Myocyte (in vitro differentiated cells): ENCODE measurements at regions not wholly inside any gene's neighbourhood (a gene's known extent, or its start where the extent isn't known, plus 50 kb on each side); places are given as distances from the start of the nearest gene placed in this dataset.
"Not testable (repeated sequence)": the region's sequence is repeated elsewhere in the genome, so short reads cannot be mapped to it uniquely, and the experiment has no call there.

Experiments
- DNase-seq: peaks from one replicate; pipeline ENCODE4 v3.0.0-alpha.2; 2012; ENCODE audit warnings: low read depth

DNA sequence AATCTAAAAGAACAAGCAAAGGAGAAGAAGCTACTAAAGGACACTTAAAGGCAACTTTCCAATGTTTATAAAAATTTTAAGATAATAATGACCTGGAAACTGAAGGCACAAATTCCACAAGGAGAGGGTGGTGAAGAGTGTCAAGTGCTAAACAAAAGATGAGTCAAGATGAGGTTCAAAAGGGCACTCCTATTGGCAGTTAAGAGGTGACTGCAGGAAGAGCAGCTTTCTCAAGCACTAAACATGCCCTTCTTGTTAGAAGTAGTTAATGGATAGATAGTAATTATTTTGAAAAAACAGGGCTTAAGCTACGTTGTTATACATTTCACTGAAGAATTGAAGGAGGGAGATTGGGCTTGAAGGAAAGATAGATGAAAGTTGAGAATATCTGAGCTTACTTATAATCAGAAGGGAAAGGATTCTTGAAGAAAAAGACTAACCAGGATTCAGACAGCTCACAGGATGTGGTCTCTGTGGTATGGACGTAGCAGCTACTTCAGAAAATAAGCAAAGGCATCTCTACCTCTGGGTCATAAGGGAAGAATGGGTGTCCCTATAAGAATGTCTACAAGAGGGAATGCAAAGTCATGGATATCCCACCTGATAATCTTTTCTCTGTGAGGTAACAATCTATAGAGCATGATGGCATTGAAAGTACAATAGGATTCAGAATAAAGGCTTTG is 454.7 kb upstream of the SLC39A10 start:
- peak; percentile 14 for DNase-seq

DNA sequence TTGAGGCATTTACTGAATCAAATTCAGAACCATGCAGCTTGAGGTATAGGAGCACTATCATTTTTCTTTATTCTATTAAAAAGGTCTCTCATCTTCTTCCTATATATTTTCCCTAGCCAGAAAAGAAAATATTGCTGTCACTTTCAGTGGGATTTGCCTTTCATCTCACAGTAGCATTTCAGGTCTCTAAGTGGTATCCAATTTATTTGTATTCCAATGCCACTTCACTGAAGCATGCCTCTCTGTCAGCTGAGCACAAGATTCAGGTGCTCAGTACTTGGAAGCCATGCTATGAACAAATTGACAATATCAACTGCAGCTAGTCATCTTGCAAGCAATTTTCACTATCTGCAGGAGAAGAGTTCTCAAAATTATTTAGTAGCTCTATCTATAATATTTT is 457.2 kb upstream of the SLC39A10 start:
- DNase-seq: no peak

GRCh38 chr2:195181059-195181705 is 475.8 kb upstream of the SLC39A10 start:
- DNase-seq: no peak

GRCh38 chr2:195168369-195168768 is 488.7 kb upstream of the SLC39A10 start:
- DNase-seq: no peak

- DNase-seq: peak; percentile 25
Observed at GRCh38 chr2:195164930-195165329, 492.1 kb upstream of the SLC39A10 start.

GRCh38 chr2:195162918-195163317 is 494.1 kb upstream of the SLC39A10 start:
- no peak for DNase-seq

DNA sequence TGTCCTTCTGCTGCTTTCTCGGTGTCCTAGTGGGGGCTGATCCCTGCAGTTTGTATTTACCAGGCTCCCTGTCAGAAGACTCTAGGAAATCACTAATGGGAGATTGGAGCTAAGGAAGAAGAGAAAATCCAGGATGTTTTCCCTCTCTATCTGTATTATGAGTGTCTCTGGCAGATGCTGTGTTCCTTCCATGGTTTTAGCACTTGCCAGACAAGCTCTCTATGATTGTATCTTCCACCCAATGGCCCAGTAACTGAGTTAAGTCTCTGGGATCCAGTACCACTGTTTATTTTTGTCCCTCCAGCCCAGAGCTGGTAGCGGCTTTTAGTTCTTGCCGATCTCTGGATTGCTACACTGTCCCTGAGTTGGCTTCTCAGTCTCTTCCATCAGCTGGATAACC is 494.8 kb upstream of the SLC39A10 start:
- no peak for DNase-seq

GRCh38 chr2:195160963-195161362 is 496.1 kb upstream of the SLC39A10 start:
- DNase-seq: no peak

DNA sequence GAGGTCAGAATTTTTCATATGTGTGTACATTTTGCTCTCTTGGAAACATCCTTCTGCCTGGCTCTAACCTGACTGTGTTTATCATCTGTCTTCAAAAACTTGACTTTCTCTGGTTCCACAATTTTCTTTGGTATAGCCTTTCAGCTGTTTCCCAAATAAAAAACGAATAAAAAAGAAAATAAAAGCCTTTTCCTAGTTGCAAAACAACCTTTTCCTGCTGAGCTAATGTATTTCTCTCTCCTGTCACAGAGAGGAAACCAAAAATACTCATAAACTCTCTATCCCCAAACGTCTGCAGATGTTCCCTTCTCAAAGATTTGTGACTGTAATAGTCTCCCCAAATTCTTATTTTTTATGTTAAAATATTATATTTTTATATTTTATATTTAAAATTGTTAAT is 505.3 kb upstream of the SLC39A10 start:
- peak; percentile 8 for DNase-seq

DNA sequence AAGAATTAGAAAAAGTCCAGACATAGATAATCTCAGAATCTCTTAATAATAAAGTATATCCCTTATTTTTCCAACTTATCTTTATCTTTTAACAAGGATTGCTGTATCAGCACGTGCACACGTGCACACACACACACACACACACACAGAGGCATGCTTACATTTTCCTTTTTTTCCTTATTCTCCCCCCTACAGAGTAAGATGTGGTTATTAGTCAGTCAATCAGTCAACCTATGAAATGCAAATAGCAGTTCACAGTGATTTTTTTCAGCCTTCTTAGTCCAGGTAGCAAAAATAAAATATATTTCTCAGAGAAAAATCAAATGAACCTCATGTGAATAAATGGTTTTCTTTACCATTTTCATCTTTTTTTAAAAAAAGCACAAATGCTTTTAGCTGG is 506.2 kb upstream of the SLC39A10 start:
- DNase-seq: no peak

- no peak for DNase-seq
Observed at GRCh38 chr2:195148004-195148403, 509.0 kb upstream of the SLC39A10 start.

DNA sequence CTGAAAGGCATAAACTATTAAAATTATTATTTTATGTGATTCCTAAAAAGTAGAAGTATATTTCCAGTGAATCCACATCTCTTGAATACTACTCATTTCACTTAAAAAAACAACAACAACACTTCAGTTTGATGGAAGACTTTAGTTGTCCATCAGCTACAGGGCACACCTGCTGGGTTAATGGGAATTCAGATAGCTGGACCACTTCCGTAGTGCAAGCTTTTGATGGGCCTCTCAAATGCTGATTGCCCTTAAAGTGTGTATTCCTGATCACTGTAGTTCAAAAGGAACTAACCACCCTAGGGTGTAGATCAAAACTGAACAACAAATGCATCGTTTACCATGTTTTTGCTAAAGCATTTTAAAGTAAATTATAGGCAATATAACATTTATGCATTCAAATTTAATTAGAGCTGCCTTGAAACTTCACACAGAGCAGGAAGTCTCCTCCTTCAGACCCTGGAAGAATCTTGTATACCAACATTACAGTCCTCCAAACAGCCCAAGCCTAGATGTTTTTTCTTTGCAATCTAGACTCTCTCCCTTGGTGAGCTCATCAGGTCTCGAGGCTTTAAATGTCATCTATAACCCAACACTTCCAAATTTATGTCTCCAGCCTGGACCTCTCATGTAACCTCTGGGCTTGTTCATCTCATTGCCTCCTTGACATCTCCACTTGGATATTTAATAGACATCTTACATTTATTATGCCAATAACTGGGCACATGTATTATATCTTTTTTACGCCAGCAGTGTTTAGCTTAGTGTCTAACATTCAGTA is 510.1 kb upstream of the SLC39A10 start:
- no peak for DNase-seq

DNA sequence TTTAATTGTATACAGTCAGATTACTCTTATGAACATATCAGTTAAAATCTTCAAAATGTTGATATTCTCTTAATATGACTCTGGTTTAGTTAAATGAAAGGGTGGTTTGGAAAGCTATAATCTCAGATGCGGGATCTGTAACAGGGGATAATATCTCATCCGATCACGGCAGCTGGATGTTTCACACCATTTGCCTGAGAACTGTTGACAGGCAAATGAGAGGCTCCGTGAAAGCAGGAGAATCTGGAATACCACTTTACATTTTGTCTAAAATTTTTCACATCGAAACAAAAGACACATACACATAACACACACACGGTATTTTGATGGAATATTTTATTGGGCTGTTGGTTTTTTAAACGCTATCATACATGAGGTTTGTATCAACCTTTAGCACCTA is 518.6 kb upstream of the SLC39A10 start:
- no peak for DNase-seq

GRCh38 chr2:195125889-195126288 is 531.1 kb upstream of the SLC39A10 start:
- not testable (repeated sequence) for DNase-seq

- no peak for DNase-seq
Observed at GRCh38 chr2:195124391-195125079, 532.5 kb upstream of the SLC39A10 start.

DNA sequence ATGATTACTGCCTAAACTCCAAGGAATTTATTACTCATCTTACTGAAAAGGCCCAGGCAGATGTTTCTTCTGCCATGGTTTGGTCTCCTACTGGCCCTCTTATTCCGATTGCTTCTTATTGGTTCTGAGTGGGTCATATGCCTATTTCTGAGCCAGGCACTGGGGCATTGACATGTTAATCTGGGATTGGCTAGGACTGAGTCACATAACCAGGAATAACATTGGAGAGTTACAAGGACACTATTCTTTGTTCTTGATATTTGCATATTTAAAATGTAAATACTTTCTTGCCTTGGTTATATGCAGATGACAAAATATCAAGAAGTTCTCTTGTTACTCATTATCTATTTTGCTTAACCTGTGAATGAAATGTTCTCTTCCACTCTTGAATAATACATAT is 534.4 kb upstream of the SLC39A10 start:
- DNase-seq: no peak

- DNase-seq: no peak
Observed at GRCh38 chr2:195121341-195121740, 535.7 kb upstream of the SLC39A10 start.

DNA sequence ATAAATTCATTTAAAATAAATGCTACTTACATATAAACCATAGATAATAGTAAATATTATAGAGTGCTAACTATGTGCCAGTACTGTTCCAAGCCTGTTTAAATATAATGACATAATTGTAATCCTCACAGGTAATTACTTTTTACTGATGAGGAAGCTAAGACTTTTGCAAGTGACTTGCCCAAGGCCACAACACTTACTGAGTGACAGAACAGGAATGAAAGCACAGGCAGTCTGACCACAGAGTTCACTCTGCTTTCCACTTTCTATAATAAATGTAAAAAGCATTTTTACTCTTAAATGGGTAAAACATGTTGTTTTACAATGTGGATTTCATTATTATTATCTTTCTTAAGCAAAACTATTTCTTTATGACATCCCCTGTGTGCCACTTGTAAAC is 537.8 kb upstream of the SLC39A10 start:
- no peak for DNase-seq

GRCh38 chr2:195118276-195118675 is 538.8 kb upstream of the SLC39A10 start:
- DNase-seq: no peak

DNA sequence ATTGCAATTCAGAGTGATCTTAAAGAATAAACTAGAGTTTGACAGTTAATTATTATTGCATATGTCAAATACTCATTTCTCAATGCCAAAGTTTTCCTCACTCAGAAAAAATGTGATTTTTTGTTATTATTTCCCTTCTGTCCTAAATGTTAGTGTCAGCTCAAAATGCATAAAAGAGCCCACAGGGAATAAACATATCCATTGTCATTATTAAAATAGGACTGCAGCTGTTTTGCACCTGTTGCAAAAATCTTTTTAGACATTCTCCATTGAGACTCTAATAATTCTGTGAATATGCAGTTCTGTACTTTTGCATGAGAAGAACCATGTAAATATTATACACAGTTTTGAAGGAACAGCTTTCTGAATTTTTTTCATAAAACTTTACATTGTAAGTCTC is 540.0 kb upstream of the SLC39A10 start:
- peak; percentile 82 for DNase-seq

- DNase-seq: peak; percentile 17
Observed at GRCh38 chr2:195115738-195116137, 541.3 kb upstream of the SLC39A10 start.

DNA sequence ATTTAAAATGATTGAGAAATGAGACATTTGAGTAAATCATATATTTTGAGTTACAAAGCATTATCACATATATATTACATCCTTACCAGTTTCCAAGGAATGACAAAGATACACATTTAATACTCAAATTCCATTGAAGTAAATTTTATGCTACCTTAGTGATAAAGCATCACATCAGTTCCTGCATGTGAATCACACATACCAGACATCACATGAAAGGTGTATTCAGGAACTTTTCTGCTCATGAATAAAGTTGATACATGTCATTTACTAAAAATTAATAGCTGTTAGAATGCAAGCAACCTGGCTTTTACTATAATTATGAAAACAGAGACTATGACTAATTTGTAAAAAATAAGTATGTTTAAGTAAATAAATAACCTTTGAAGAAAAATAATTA is 548.8 kb upstream of the SLC39A10 start:
- DNase-seq: no peak
